LoVo (cell line): ENCODE measurements at regions not wholly inside any gene's neighbourhood (a gene's known extent, or its start where the extent isn't known, plus 50 kb on each side); places are given as distances from the start of the nearest gene placed in this dataset.
"Not testable (repeated sequence)": the region's sequence is repeated elsewhere in the genome, so short reads cannot be mapped to it uniquely, and the experiment has no call there.

Experiments
- DNase-seq: peaks from one replicate; pipeline ENCODE4 v3.0.0-alpha.2; 2016; ENCODE audit warnings: low spot score

GRCh38 chr15:34650177-34650576, 66.7 kb upstream of the GOLGA8B start:
- no peak for DNase-seq

GRCh38 chr15:34648294-34648631, 64.8 kb upstream of the GOLGA8B start:
- no peak for DNase-seq

- DNase-seq: no peak
Observed at GRCh38 chr15:34647569-34648293, 64.3 kb upstream of the GOLGA8B start.

GRCh38 chr15:34646918-34647317, 63.5 kb upstream of the GOLGA8B start:
- no peak for DNase-seq

GRCh38 chr15:34644851-34645250, 61.4 kb upstream of the GOLGA8B start:
- no peak for DNase-seq

- DNase-seq: no peak
Observed at GRCh38 chr15:34644061-34644460, 60.6 kb upstream of the GOLGA8B start.

- no peak for DNase-seq
Observed at GRCh38 chr15:34642247-34642646, 58.8 kb upstream of the GOLGA8B start.

GRCh38 chr15:34640661-34641060, 57.2 kb upstream of the GOLGA8B start:
- no peak for DNase-seq

- DNase-seq: no peak
Observed at GRCh38 chr15:34637305-34637704, 53.9 kb upstream of the GOLGA8B start.

GRCh38 chr15:34633602-34634001, 50.2 kb upstream of the GOLGA8B start:
- DNase-seq: not testable (repeated sequence)
